ENCODE measurements at regions not wholly inside any gene's neighbourhood (a gene's known extent, or its start where the extent isn't known, plus 50 kb on each side); places are given as distances from the start of the nearest gene placed in this dataset.

DNA sequence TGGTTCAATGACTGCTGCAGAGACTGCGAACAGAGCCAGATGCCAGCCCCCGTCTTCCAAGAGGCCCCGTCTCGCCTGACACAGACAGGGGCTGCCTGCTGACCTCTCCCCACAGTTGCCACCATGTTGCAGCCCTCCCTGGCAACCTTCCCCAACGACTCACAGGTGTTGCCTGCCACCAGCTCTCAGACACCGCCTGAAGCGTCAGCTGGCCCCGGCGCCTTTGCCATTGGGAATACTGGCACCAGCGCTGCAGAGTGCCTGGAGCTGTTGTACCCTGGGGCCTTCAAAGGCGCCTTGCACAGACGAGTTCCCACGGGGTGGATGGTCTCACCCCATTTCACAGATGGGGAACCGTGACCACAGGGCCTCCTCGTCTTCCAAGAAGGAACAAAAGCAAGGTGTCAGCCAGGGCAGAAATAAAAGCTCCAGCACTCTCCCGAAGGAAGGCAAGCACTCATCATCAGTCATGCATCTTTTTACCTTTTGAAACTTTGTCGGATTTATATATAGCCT is 167.0 kb downstream of the ADSS2 start:
- no peaks in the 10 kb centered on the region for H3K27me3 ChIP-seq
- no peak overlapping the region for H3K4me3 ChIP-seq
- intact Hi-C loops (cut with DNase I), result no loop called here
- no peaks in the 10 kb centered on the region for H3K9me3 ChIP-seq (replicated peaks in 1 of 3)
- no peak for TF ChIP-seq CTCF (IDR thresholded peaks at IDR 0.05)
- TF ChIP-seq POLR2A (IDR thresholded peaks at IDR 0.05), result no peak
- no peak for DNase-seq
- H3K36me3 ChIP-seq (replicated peaks in 1 of 2), result no peaks in the 10 kb centered on the region
- WGBS, 4 donors, result 90 to 93% (median 91%) methylated on average over 8 to 17 of the region's 17 CpGs
- no peak overlapping the region for H3K27ac ChIP-seq
- no peaks in the 10 kb centered on the region for H3K4me1 ChIP-seq (replicated peaks in 1 of 2)

GRCh38 chr1:244286341-244286740 is 165.4 kb downstream of the ADSS2 start:
- 78 to 90% (median 85%) methylated on average over 5 of the region's 5 CpGs for WGBS, 4 donors
- DNase-seq, result no peak
- TF ChIP-seq POLR2A (IDR thresholded peaks at IDR 0.05) (no peak), CTCF (IDR thresholded peaks at IDR 0.05) (no peak)

DNA sequence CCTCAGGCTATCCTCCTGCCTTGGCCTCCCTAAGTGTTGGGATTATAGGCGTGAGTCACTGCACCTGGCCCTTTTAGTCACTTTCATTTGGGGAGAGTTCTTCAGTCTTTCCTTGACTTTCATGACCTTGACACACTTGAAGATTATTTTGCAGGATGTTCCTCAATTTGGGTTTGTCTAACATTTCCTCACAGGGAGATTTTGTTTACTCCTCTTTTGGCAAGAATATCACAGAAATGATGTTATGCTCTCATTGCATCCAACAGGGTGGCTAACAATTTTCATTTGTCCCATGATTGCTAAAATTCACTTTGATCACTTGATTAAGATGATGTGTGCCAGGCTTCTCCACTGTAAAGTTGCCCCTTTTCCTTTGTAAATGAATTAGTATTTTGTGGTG is 164.0 kb downstream of the ADSS2 start:
- 35 to 61% (median 53%) methylated on average over 1 of the region's 1 CpG for WGBS, 4 donors
- Histone ChIP-seq H3K4me1 (replicated peaks in 1 of 2) (no peaks in the 10 kb centered on the region), H3K4me3 (no peak overlapping the region), H3K36me3 (replicated peaks in 1 of 2) (no peaks in the 10 kb centered on the region), H3K27ac (no peak overlapping the region), H3K27me3 (no peaks in the 10 kb centered on the region), H3K9me3 (replicated peaks in 1 of 3) (no peaks in the 10 kb centered on the region)
- no peak for TF ChIP-seq POLR2A (IDR thresholded peaks at IDR 0.05)
- TF ChIP-seq CTCF (IDR thresholded peaks at IDR 0.05), result no peak
- no peak for DNase-seq
- intact Hi-C loops (cut with DNase I), result no loop called here

More at GRCh38 chr1:244286341-244286740, 165.4 kb downstream of the ADSS2 start:
- intact Hi-C loops (cut with DNase I), result no loop called here
- Histone ChIP-seq H3K9me3 (replicated peaks in 1 of 3) (no peaks in the 10 kb centered on the region), H3K27me3 (no peaks in the 10 kb centered on the region), H3K4me3 (no peak overlapping the region), H3K4me1 (replicated peaks in 1 of 2) (no peaks in the 10 kb centered on the region), H3K36me3 (replicated peaks in 1 of 2) (no peaks in the 10 kb centered on the region), H3K27ac (no peak overlapping the region)

DNA sequence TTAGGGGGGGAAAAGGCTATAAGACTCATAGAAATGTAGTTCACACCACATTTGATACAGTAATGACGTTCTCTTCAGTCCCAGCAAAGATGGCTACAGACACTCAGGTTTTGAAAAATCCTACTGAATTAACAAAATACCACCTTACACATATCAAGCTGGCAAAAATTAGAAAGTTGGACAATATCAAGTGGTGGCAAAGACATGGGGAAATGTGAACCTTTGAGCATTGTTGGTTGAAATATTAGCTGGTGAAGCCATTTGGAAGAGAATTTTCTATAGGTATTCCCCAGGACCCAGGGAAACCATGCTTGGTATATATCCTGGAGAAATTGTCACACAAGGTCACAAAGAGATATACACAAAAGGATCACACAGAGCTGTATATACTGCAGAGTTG is 163.0 kb downstream of the ADSS2 start:
- TF ChIP-seq POLR2A (IDR thresholded peaks at IDR 0.05) (no peak), CTCF (IDR thresholded peaks at IDR 0.05) (no peak)
- Histone ChIP-seq H3K4me1 (replicated peaks in 1 of 2) (no peaks in the 10 kb centered on the region), H3K36me3 (replicated peaks in 1 of 2) (no peaks in the 10 kb centered on the region), H3K27me3 (no peaks in the 10 kb centered on the region), H3K4me3 (no peak overlapping the region), H3K27ac (no peak overlapping the region), H3K9me3 (replicated peaks in 1 of 3) (no peaks in the 10 kb centered on the region)
- intact Hi-C loops (cut with DNase I), result no loop called here
- no peak for DNase-seq
- WGBS, 4 donors, result 88 to 100% (median 94%) methylated on average over 1 of the region's 1 CpG
